Activated effector memory CD4-positive, alpha-beta T cell treated with Interleukin-2 at 50 U/mL for 16 hours (primary cell): ENCODE measurements at regions not wholly inside any gene's neighbourhood (a gene's known extent, or its start where the extent isn't known, plus 50 kb on each side); places are given as distances from the start of the nearest gene placed in this dataset.

Experiments used
- DNase-seq: peaks from one replicate; pipeline ENCODE4 v3.0.0-alpha.2; 2020

GRCh38 chr6:44614396-44614795, 226.9 kb downstream of the CDC5L start:
- DNase-seq = no peak

- no peak for DNase-seq
Measured at GRCh38 chr6:44615621-44616020, 228.1 kb downstream of the CDC5L start.

- DNase-seq = no peak
Measured at GRCh38 chr6:44617416-44617815, 229.9 kb downstream of the CDC5L start.

- no peak for DNase-seq
Measured at GRCh38 chr6:44618371-44618770, 230.9 kb downstream of the CDC5L start.

- no peak for DNase-seq
Measured at GRCh38 chr6:44620922-44621321, 233.4 kb downstream of the CDC5L start.

GRCh38 chr6:44621846-44622245, 234.3 kb downstream of the CDC5L start:
- no peak for DNase-seq

- DNase-seq = no peak
Measured at GRCh38 chr6:44622555-44622954, 235.0 kb downstream of the CDC5L start.

- DNase-seq = no peak
Measured at GRCh38 chr6:44622956-44623355, 235.4 kb downstream of the CDC5L start.

GRCh38 chr6:44624226-44624625, 236.7 kb downstream of the CDC5L start:
- no peak for DNase-seq

- no peak for DNase-seq
Measured at GRCh38 chr6:44624936-44625573, 237.5 kb downstream of the CDC5L start.

GRCh38 chr6:44625996-44626395, 238.5 kb downstream of the CDC5L start:
- DNase-seq = no peak

GRCh38 chr6:44626616-44627015, 239.1 kb downstream of the CDC5L start:
- DNase-seq = no peak

GRCh38 chr6:44627091-44627882, 239.8 kb downstream of the CDC5L start:
- no peak for DNase-seq

GRCh38 chr6:44627883-44628271, 240.4 kb downstream of the CDC5L start:
- DNase-seq = no peak

GRCh38 chr6:44628347-44628746, 240.8 kb downstream of the CDC5L start:
- no peak for DNase-seq

GRCh38 chr6:44629636-44630035, 242.1 kb downstream of the CDC5L start:
- no peak for DNase-seq

GRCh38 chr6:44630125-44631028, 242.9 kb downstream of the CDC5L start:
- peak; percentile 13 for DNase-seq

GRCh38 chr6:44631968-44632367, 244.5 kb downstream of the CDC5L start:
- no peak for DNase-seq

GRCh38 chr6:44634321-44634720, 246.8 kb downstream of the CDC5L start:
- no peak for DNase-seq

GRCh38 chr6:44635486-44635885, 248.0 kb downstream of the CDC5L start:
- no peak for DNase-seq

GRCh38 chr6:44636561-44637248, 249.2 kb downstream of the CDC5L start:
- DNase-seq = no peak

GRCh38 chr6:44641344-44642031, 254.0 kb downstream of the CDC5L start:
- DNase-seq = no peak
